ENCODE measurements at regions not wholly inside any gene's neighbourhood (a gene's known extent, or its start where the extent isn't known, plus 50 kb on each side); places are given as distances from the start of the nearest gene placed in this dataset.
"Not testable (repeated sequence)": the region's sequence is repeated elsewhere in the genome, so short reads cannot be mapped to it uniquely, and the experiment has no call there.

- Histone ChIP-seq H3K27me3 (replicated peaks; ENCODE audit: insufficient read depth) (no peaks in the 10 kb centered on the region), H3K4me1 (ENCODE audit: control insufficient read depth in 1 of 2, low read depth in 2 of 2) (peaks cover 0 to 3% of the 10 kb centered on the region in 2 donors), H3K36me3 (no peaks in the 10 kb centered on the region), H3K4me3 (no peak overlapping the region), H3K9me3 (no peaks in the 10 kb centered on the region), H3K27ac (no peak overlapping the region)
- ATAC-seq (ENCODE audit: insufficient number of reproducible peaks, low FRiP score, low read depth) (no peak), DNase-seq (ENCODE audit: low spot score) (no peak)
- TF ChIP-seq, protein P1, sequence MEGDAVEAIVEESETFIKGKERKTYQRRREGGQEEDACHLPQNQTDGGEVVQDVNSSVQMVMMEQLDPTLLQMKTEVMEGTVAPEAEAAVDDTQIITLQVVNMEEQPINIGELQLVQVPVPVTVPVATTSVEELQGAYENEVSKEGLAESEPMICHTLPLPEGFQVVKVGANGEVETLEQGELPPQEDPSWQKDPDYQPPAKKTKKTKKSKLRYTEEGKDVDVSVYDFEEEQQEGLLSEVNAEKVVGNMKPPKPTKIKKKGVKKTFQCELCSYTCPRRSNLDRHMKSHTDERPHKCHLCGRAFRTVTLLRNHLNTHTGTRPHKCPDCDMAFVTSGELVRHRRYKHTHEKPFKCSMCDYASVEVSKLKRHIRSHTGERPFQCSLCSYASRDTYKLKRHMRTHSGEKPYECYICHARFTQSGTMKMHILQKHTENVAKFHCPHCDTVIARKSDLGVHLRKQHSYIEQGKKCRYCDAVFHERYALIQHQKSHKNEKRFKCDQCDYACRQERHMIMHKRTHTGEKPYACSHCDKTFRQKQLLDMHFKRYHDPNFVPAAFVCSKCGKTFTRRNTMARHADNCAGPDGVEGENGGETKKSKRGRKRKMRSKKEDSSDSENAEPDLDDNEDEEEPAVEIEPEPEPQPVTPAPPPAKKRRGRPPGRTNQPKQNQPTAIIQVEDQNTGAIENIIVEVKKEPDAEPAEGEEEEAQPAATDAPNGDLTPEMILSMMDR (IDR thresholded peaks at IDR 0.05) = no peak
These were observed 184.6 kb upstream of the ERBB4 start for GRCh38 chr2:212723226-212723625.

DNA sequence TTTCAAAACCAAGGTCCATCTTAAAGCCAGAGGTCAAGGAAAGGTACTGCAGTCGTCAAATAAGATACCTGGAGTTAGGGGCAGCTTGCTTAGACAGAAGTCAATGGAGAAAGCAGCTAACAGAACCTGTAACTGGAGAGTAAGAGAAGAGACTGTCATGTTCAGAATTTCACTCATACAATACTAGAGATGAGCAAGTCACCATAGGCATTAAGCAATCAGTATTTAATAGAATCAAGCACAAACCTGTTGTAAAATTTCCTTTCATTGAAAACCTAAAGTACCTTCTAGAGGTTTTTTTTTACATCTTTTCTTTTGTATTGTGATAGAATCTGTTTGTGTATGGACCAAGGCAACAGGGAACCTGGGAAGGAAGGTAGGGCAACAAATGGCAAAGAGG, 183.4 kb upstream of the ERBB4 start:
- DNase-seq (ENCODE audit: low spot score) (no peak), ATAC-seq (ENCODE audit: insufficient number of reproducible peaks, low FRiP score, low read depth) (no peak)
- H3K27me3 ChIP-seq (replicated peaks; ENCODE audit: insufficient read depth) = no peaks in the 10 kb centered on the region
- no peak overlapping the region for H3K27ac ChIP-seq
- peaks cover 0 to 3% of the 10 kb centered on the region in 2 donors for H3K4me1 ChIP-seq (ENCODE audit: control insufficient read depth in 1 of 2, low read depth in 2 of 2)
- H3K9me3 ChIP-seq = no peaks in the 10 kb centered on the region
- TF ChIP-seq, protein P1 (IDR thresholded peaks at IDR 0.05) = no peak
- H3K4me3 ChIP-seq = no peak overlapping the region
- H3K36me3 ChIP-seq = no peaks in the 10 kb centered on the region

DNA sequence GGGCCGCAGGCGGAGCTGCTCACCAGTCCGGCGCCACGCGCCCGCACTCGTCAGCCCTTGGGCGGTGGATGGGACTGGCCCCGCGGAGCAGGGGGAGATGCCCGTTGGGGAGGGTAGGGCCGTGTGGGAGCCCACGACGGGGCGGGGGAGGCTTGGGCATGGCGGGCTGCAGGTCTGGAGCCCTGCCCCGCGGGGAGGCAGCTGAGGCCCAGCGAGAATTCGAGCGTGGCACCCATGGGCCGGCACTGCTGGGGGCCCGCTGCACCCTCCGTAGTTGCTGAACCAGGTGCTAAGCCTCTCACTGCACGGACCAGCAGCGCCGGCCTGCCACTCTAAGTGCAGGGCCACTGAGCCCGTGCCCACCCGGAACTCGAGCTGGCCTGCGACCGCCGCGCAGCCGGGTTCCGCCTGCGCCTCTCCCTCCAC, 182.4 kb upstream of the ERBB4 start:
- no peak for DNase-seq (ENCODE audit: low spot score)
- H3K9me3 ChIP-seq = no peaks in the 10 kb centered on the region
- TF ChIP-seq, protein P1 (IDR thresholded peaks at IDR 0.05) = no peak
- H3K36me3 ChIP-seq = no peaks in the 10 kb centered on the region
- H3K4me3 ChIP-seq = no peak overlapping the region
- H3K27ac ChIP-seq = no peak overlapping the region
- no peaks in the 10 kb centered on the region for H3K27me3 ChIP-seq (replicated peaks; ENCODE audit: insufficient read depth)
- H3K4me1 ChIP-seq (ENCODE audit: control insufficient read depth in 1 of 2, low read depth in 2 of 2) = peaks cover 0 to 3% of the 10 kb centered on the region in 2 donors
- ATAC-seq (ENCODE audit: insufficient number of reproducible peaks, low FRiP score, low read depth) = no peak

- not testable (repeated sequence) for H3K4me3 ChIP-seq; DNase-seq (ENCODE audit: low spot score); H3K27me3 ChIP-seq (replicated peaks; ENCODE audit: insufficient read depth); H3K9me3 ChIP-seq; H3K4me1 ChIP-seq (ENCODE audit: control insufficient read depth in 1 of 2, low read depth in 2 of 2); H3K36me3 ChIP-seq; H3K27ac ChIP-seq; ATAC-seq (ENCODE audit: insufficient number of reproducible peaks, low FRiP score, low read depth)
These were observed 176.8 kb upstream of the ERBB4 start for GRCh38 chr2:212715411-212715810.

DNA sequence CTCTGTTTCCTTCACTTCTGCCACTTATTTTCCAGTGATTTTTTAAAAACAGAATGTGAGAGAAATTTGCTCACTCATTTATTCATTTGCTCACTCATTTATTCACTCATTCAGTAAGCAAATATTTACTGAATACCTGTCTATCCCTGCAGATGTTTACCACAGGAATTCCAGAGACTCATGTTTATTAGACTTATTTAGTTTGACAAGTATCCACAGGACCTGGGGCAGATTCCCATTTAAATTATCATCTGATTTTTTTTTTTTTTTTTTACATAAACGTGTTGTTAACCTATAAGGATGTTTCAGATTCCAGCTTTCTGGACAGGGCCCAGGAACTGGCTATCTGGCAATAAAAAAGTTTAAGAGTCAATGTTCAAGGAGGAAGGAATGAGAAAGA, 175.1 kb upstream of the ERBB4 start:
- no peak overlapping the region for H3K27ac ChIP-seq
- H3K36me3 ChIP-seq = no peaks in the 10 kb centered on the region
- DNase-seq (ENCODE audit: low spot score) (no peak), ATAC-seq (ENCODE audit: insufficient number of reproducible peaks, low FRiP score, low read depth) (no peak)
- H3K4me1 ChIP-seq (ENCODE audit: control insufficient read depth in 1 of 2, low read depth in 2 of 2) = peaks cover 0 to 5% of the 10 kb centered on the region in 2 donors
- H3K27me3 ChIP-seq (replicated peaks; ENCODE audit: insufficient read depth) = no peaks in the 10 kb centered on the region
- TF ChIP-seq, protein P1 (IDR thresholded peaks at IDR 0.05) = no peak
- no peak overlapping the region for H3K4me3 ChIP-seq
- no peaks in the 10 kb centered on the region for H3K9me3 ChIP-seq

DNA sequence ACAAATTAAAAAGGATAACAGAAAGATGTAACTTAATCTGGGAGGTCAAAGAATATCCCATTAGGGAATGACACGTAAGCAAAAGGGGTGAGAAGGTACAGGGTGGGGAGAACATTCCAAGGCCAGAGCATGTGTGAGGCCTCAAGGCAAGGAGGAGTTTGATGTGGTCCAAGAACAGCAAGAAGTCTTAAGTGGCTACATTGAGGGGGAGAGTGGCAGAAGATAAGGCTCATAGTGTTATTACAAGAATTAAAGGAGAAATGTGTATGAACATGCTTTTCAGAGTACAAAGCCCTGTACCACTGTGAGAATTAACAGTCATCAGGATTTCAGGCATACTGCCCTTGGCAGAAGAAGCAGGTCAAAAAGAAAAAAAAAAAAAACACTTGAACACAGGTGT, 174.4 kb upstream of the ERBB4 start:
- TF ChIP-seq, protein P1 (IDR thresholded peaks at IDR 0.05) = no peak
- Histone ChIP-seq H3K27ac (no peak overlapping the region), H3K4me1 (ENCODE audit: control insufficient read depth in 1 of 2, low read depth in 2 of 2) (peaks cover 0 to 5% of the 10 kb centered on the region in 2 donors), H3K4me3 (no peak overlapping the region), H3K9me3 (no peaks in the 10 kb centered on the region), H3K36me3 (no peaks in the 10 kb centered on the region), H3K27me3 (replicated peaks; ENCODE audit: insufficient read depth) (no peaks in the 10 kb centered on the region)
- ATAC-seq (ENCODE audit: insufficient number of reproducible peaks, low FRiP score, low read depth) (no peak), DNase-seq (ENCODE audit: low spot score) (no peak)
